GM23338 (cell line): ENCODE measurements at regions not wholly inside any gene's neighbourhood (a gene's known extent, or its start where the extent isn't known, plus 50 kb on each side); places are given as distances from the start of the nearest gene placed in this dataset.

Experiments used
- ATAC-seq: fragments of 200-7000 bp; cut with Tn5 transposase; 3 replicates; pipeline ENCODE4 v1.9.1; 2020
- DNase-seq: peaks from one replicate; pipeline ENCODE4 v3.0.0-alpha.2; 2015; ENCODE audit warnings: low spot score
- H2AFZ ChIP-seq: fragments of 200-600 bp; sonication (generic); 2 replicates; pipeline ENCODE4 v1.8.0; 2016; ENCODE audit warnings: antibody characterized with exemption, mild to moderate bottlenecking, moderate library complexity
- H3F3A ChIP-seq: fragments of 200-600 bp; sonication (generic); replicated peaks from 2 replicates; pipeline ENCODE4 v1.8.0; 2017; ENCODE audit warnings: antibody characterized with exemption, mixed run types, low read depth
- H3K27ac ChIP-seq: fragments of 200-600 bp; sonication (generic); 2 replicates; pipeline ENCODE4 v1.6.1; 2016; ENCODE audit warnings: low read depth
- H3K27me3 ChIP-seq: fragments of 200-600 bp; sonication (generic); 2 replicates; pipeline ENCODE4 v1.8.0; 2016; ENCODE audit warnings: mild to moderate bottlenecking, mixed run types, moderate library complexity; ENCODE audit not compliant: insufficient read depth
- H3K36me3 ChIP-seq: fragments of 200-600 bp; sonication (generic); 2 replicates; pipeline ENCODE4 v1.8.0; 2016; ENCODE audit warnings: mild to moderate bottlenecking; ENCODE audit not compliant: insufficient read depth
- H3K4me1 ChIP-seq: fragments of 200-600 bp; sonication (generic); 2 replicates; pipeline ENCODE4 v1.8.0; 2016; ENCODE audit warnings: mild to moderate bottlenecking, moderate library complexity; ENCODE audit not compliant: insufficient read depth
- H3K4me2 ChIP-seq: fragments of 200-600 bp; sonication (generic); 2 replicates; pipeline ENCODE4 v1.7.1; 2017; ENCODE audit warnings: mixed run types
- H3K4me3 ChIP-seq: fragments of 200-600 bp; sonication (generic); 2 replicates; pipeline ENCODE4 v1.6.1; 2016; ENCODE audit warnings: mixed run types
- H3K79me2 ChIP-seq: fragments of 200-600 bp; sonication (generic); replicated peaks from 2 replicates; pipeline ENCODE4 v1.8.0; 2017; ENCODE audit warnings: mild to moderate bottlenecking; ENCODE audit not compliant: insufficient read depth
- H3K9me2 ChIP-seq: fragments of 200-600 bp; sonication (generic); 2 replicates; pipeline ENCODE4 v1.8.0; 2017; ENCODE audit not compliant: insufficient read depth
- H4K20me1 ChIP-seq: fragments of 200-600 bp; sonication (generic); replicated peaks from 2 replicates; pipeline ENCODE4 v1.8.0; 2017; ENCODE audit warnings: mild to moderate bottlenecking; ENCODE audit not compliant: insufficient read depth
- H3K27ac Mint-ChIP-seq: 2 replicates; pipeline ENCODE4 v1.8.0; 2020; ENCODE audit warnings: inconsistent platforms, mild to moderate bottlenecking, moderate library complexity, mixed read lengths
- H3K27me3 Mint-ChIP-seq: 3 replicates; pipeline ENCODE4 v1.8.0; 2022; ENCODE audit warnings: low read depth, mild to moderate bottlenecking, moderate library complexity, mixed read lengths, inconsistent platforms; ENCODE audit not compliant: insufficient read depth, poor library complexity
- H3K36me3 Mint-ChIP-seq: 3 replicates; pipeline ENCODE4 v1.8.0; 2021; ENCODE audit warnings: low read depth, mild to moderate bottlenecking, inconsistent platforms, moderate library complexity, mixed read lengths
- H3K4me1 Mint-ChIP-seq: 3 replicates; pipeline ENCODE4 v1.8.0; 2020; ENCODE audit warnings: mild to moderate bottlenecking, inconsistent platforms, mixed read lengths
- H3K4me3 Mint-ChIP-seq: 3 replicates; pipeline ENCODE4 v1.8.0; 2021; ENCODE audit warnings: moderate library complexity, mild to moderate bottlenecking, inconsistent platforms, mixed read lengths
- H3K9me3 Mint-ChIP-seq: 3 replicates; pipeline ENCODE4 v1.8.0; 2020; ENCODE audit warnings: moderate library complexity, mild to moderate bottlenecking, inconsistent platforms, mixed read lengths
- CREB1 ChIP-seq: fragments of 250-450 bp; sonication (Bioruptor Pico); IDR thresholded peaks from 2 replicates; pipeline ENCODE4 v1.5.0; 2020; ENCODE audit warnings: low read depth, mild to moderate bottlenecking, moderate library complexity
- EZH2 ChIP-seq: fragments of 200-600 bp; sonication (generic); IDR thresholded peaks from one replicate; pipeline ENCODE4 v1.8.0; 2017; ENCODE audit warnings: antibody characterized with exemption, mild to moderate bottlenecking, low read depth; ENCODE audit not compliant: unreplicated experiment
- EZH2phosphoT487 ChIP-seq: fragments of 200-600 bp; sonication (generic); IDR thresholded peaks from one replicate; pipeline ENCODE4 v1.8.1; 2018; ENCODE audit warnings: antibody characterized with exemption; ENCODE audit not compliant: unreplicated experiment
- NANOG ChIP-seq: IDR thresholded peaks from 2 replicates; pipeline ENCODE4 v1.6.1; 2016; ENCODE audit warnings: antibody characterized with exemption, borderline replicate concordance
- STAT1 ChIP-seq: IDR thresholded peaks from one replicate; pipeline ENCODE4 v1.6.1; 2016; ENCODE audit warnings: antibody characterized with exemption; ENCODE audit not compliant: unreplicated experiment
- ZNF114 ChIP-seq: fragments of 250-450 bp; sonication (Bioruptor Pico); IDR thresholded peaks from 2 replicates; pipeline ENCODE4 v1.5.0; 2020; ENCODE audit warnings: mild to moderate bottlenecking, moderate library complexity
- ZNF331 ChIP-seq: fragments of 250-450 bp; sonication (Bioruptor Pico); IDR thresholded peaks from 2 replicates; pipeline ENCODE4 v1.5.0; 2020; ENCODE audit warnings: low read depth, mild to moderate bottlenecking, moderate library complexity
- TF ChIP-seq, protein P1 (sequence below), 2 experiments: fragments of 200-600 bp in 1 of 2; sonication (generic) in 1 of 2; conservative IDR thresholded peaks; 2 replicates each; pipeline versions ENCODE4 v1.5.1 to v1.6.1; 2016 to 2017; ENCODE audit warnings: antibody characterized with exemption in 2 of 2, low read depth in 2 of 2, mild to moderate bottlenecking in 2 of 2, moderate library complexity in 1 of 2
- TF ChIP-seq, protein P2 (sequence below): IDR thresholded peaks from one replicate; pipeline ENCODE4 v1.6.1; 2018; ENCODE audit warnings: antibody characterized with exemption; ENCODE audit not compliant: unreplicated experiment
- TF ChIP-seq, protein P3 (sequence below): IDR thresholded peaks from 2 replicates; pipeline ENCODE4 v1.6.1; 2016; ENCODE audit warnings: antibody characterized with exemption

DNA sequence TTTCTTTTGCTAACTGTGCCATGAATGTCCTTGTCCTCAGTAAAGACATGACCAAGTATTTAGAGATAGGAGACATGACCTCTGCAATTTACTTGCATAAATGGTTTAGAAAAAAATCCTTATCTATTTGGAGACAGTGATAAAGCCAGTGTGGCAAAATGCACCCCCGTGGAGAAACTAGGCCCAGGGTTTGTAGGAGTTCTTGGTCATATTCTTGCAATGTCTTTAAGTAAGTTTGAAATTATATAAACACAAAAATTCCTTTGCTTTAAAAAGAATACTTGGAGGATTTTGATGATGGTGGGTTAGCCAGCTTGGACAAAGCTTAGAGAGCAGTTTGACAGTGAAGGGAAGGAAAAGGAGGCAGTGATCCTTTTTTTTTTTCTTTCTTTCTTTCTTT is 101.9 kb upstream of the SLC45A1 start:
- no peak overlapping the region for H3K4me3 ChIP-seq
- H3K27me3 ChIP-seq: peaks cover 14% of the 10 kb centered on the region; the same call in 1 of the 2 replicates
- ATAC-seq: no peak
- DNase-seq: no peak
- no peaks in the 10 kb centered on the region for H3K9me2 ChIP-seq
- H4K20me1 ChIP-seq: no peaks in the 10 kb centered on the region
- peak overlapping the region; percentile 88 for H2AFZ ChIP-seq
- Mint-ChIP-seq H3K36me3 (no peaks in the 10 kb centered on the region), H3K27me3 (peaks cover 12% of the 10 kb centered on the region), H3K9me3 (no peaks in the 10 kb centered on the region), H3K4me3 (no peak overlapping the region), H3K27ac (no peak overlapping the region), H3K4me1 (peaks cover 49% of the 10 kb centered on the region)
- peaks cover 32% of the 10 kb centered on the region for H3K4me1 ChIP-seq
- H3K27ac ChIP-seq: no peak overlapping the region
- H3K4me2 ChIP-seq: no peak overlapping the region; the same call in 1 of the 2 replicates
- no peaks in the 10 kb centered on the region for H3K79me2 ChIP-seq
- H3F3A ChIP-seq: peaks cover 14% of the 10 kb centered on the region
- TF ChIP-seq EZH2 (no peak), CREB1 (CRISPR knock-in tag) (no peak), NANOG (no peak), EZH2phosphoT487 (no peak), ZNF114 (CRISPR knock-in tag) (no peak), STAT1 (no peak), ZNF331 (CRISPR knock-in tag) (no peak)
- TF ChIP-seq, protein P1, sequence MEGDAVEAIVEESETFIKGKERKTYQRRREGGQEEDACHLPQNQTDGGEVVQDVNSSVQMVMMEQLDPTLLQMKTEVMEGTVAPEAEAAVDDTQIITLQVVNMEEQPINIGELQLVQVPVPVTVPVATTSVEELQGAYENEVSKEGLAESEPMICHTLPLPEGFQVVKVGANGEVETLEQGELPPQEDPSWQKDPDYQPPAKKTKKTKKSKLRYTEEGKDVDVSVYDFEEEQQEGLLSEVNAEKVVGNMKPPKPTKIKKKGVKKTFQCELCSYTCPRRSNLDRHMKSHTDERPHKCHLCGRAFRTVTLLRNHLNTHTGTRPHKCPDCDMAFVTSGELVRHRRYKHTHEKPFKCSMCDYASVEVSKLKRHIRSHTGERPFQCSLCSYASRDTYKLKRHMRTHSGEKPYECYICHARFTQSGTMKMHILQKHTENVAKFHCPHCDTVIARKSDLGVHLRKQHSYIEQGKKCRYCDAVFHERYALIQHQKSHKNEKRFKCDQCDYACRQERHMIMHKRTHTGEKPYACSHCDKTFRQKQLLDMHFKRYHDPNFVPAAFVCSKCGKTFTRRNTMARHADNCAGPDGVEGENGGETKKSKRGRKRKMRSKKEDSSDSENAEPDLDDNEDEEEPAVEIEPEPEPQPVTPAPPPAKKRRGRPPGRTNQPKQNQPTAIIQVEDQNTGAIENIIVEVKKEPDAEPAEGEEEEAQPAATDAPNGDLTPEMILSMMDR (conservative IDR thresholded peaks at IDR 0.05; ENCODE audit: low read depth in 2 of 2): no peak
- TF ChIP-seq, protein P2, sequence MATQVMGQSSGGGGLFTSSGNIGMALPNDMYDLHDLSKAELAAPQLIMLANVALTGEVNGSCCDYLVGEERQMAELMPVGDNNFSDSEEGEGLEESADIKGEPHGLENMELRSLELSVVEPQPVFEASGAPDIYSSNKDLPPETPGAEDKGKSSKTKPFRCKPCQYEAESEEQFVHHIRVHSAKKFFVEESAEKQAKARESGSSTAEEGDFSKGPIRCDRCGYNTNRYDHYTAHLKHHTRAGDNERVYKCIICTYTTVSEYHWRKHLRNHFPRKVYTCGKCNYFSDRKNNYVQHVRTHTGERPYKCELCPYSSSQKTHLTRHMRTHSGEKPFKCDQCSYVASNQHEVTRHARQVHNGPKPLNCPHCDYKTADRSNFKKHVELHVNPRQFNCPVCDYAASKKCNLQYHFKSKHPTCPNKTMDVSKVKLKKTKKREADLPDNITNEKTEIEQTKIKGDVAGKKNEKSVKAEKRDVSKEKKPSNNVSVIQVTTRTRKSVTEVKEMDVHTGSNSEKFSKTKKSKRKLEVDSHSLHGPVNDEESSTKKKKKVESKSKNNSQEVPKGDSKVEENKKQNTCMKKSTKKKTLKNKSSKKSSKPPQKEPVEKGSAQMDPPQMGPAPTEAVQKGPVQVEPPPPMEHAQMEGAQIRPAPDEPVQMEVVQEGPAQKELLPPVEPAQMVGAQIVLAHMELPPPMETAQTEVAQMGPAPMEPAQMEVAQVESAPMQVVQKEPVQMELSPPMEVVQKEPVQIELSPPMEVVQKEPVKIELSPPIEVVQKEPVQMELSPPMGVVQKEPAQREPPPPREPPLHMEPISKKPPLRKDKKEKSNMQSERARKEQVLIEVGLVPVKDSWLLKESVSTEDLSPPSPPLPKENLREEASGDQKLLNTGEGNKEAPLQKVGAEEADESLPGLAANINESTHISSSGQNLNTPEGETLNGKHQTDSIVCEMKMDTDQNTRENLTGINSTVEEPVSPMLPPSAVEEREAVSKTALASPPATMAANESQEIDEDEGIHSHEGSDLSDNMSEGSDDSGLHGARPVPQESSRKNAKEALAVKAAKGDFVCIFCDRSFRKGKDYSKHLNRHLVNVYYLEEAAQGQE: no peak
- TF ChIP-seq, protein P3, sequence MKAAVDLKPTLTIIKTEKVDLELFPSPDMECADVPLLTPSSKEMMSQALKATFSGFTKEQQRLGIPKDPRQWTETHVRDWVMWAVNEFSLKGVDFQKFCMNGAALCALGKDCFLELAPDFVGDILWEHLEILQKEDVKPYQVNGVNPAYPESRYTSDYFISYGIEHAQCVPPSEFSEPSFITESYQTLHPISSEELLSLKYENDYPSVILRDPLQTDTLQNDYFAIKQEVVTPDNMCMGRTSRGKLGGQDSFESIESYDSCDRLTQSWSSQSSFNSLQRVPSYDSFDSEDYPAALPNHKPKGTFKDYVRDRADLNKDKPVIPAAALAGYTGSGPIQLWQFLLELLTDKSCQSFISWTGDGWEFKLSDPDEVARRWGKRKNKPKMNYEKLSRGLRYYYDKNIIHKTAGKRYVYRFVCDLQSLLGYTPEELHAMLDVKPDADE: no peak
- H3K36me3 ChIP-seq: no peaks in the 10 kb centered on the region
